LHCN-M2 (cell line): ENCODE measurements at regions not wholly inside any gene's neighbourhood (a gene's known extent, or its start where the extent isn't known, plus 50 kb on each side); places are given as distances from the start of the nearest gene placed in this dataset.

Experiments used
- DNase-seq: peaks from one replicate; pipeline ENCODE4 v3.0.0-alpha.2; 2012; ENCODE audit warnings: low read depth

- DNase-seq: no peak
These were observed 50.9 kb upstream of the CXCL14 start for GRCh38 chr5:135629666-135630065.

GRCh38 chr5:135628771-135629563 lies 50.2 kb upstream of the CXCL14 start:
- no peak for DNase-seq
